Inferior parietal cortex (tissue), 1 donor: ENCODE measurements at regions not wholly inside any gene's neighbourhood (a gene's known extent, or its start where the extent isn't known, plus 50 kb on each side); places are given as distances from the start of the nearest gene placed in this dataset.

ENCODE experiments used
- DNase-seq: peaks from one replicate; pipeline ENCODE4 v3.0.0-alpha.2; 2016; ENCODE audit errors: extremely low spot score

DNA sequence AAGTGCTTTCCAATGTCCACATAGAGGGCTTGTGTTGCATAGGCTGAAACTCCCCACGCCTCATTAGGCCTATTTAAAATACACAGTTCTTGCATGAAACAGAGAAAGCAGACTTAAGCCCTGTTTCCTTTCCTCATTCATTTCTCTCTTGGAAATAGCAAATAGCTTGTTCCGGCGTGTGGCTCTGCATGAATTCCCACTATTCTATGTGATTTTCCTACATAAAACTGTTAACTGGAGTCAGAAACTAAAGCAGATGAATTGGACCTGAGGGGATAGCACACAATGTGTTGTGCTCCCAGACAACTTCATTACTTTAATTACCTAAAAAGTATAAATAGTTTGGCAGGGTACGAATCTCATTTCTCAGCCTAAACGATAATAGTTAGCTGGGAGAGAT is 981.5 kb downstream of the SORCS1 start:
- DNase-seq = no peak

DNA sequence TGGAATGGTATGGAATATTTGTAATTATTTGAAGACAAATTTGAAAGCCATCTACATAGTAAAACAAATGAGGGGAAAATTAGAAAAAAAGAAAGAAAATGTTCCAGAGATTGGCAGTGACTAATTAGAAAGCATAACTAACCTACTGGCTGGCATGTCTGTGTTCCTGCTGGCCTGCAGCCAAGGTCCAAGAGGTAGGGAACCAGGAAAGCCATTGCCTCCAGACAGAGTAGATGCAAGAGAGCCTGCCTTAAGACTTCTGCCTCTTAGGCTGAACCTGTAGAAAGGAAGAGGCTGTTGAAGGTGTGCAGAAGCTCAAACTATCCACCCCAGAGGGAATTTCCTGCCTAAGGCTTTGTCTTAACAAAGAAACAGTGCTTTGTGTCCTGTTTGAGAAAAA is 982.0 kb downstream of the SORCS1 start:
- no peak for DNase-seq

DNA sequence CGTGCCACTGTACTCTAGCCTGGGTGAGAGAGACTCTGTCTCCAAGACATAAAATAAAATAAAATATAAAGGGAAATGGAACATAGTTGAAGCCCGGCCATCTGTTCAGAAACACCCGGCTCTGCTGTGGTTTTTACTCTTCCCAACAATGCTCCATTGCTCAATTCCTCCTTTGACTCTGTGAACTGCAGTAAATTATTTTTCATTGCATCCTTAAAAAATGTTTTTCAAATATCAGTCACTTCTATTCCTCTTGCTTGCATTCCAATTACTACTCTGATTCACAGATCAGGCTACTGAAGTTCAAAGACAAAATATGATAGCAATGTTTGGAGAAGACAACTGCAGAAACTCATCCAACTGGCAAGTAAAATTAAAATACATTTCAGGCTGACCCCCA is 983.0 kb downstream of the SORCS1 start:
- no peak for DNase-seq

DNA sequence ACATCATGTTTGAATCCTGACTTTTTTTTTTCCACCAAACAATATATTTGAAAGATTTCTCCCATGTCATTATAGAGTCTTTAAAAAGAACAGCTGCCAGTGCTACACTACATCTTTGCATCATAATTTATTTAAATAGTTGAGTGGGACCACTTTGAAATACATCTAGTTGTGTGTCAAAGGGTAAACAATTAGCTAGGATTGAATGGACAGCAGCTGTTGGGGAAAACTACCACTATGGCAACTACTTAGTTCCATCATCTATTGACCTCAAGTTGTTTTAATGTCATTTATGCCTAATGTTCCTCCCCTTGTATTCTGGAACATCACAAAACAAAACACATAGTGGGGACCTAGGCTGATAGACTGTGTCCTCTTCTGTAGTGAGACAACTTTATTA is 985.1 kb downstream of the SORCS1 start:
- no peak for DNase-seq

DNA sequence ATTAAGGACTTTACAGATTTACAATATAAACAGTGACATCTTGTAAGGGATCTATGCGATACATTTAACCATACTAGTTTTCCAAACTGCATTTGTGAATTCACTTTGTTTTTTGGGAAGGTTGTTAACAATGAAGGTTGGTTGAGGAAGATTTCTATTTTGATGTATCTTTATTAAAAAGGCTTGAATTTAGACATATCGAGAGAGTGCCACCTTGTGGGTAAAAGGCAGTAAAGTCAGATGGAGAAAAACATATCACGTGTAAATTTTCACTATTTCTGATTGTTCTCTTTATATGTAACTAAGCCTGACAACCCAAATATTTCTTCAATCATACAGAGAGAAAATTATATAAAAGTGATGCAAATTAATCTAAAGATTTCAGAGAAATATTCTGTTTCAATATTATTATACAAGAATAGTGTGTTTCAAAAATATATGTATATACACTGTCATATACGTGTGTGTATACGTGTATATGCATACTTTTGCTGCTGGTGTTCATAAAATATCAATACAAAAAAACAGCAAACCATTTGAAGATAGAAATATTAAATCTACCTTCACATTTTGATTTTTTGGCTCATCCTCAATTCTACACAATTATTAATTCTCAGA is 988.6 kb downstream of the SORCS1 start:
- peak; percentile 63 for DNase-seq

DNA sequence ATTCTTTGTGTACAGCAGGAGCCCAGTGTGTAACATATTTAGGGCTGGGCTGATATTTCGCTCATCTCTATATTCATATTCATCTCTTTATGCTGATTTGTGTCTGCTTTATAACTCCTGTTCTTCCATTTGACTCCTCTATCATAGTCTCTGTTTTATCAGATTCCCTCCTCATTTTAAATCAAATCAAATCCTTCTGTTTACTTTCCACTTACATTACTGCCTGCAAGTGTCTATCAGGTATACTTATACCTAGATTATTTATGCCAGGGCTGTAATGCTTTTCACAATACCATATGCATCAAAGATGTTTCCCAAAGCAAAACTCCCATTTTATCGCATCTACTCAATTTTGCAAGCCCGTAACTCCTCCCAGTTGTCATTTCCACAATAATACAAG is 990.7 kb downstream of the SORCS1 start:
- DNase-seq = no peak

DNA sequence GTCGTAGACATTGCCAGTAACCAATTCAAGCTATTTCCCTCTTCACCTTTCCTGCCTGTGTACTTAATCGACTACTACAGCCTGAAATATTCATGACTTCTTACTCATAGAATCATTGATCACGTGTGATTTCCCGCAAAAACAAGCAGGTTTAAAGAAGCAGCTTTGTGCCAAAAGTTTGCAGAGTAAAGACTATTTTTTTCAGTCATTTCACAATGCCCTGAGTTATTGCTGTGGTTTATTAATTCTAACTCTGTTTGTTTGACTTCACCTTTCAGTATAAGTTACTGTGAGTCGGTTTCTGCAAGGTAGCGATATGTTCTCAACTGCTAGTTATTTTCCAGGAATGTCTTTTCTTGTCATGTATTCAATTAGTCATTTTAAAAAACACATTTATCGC is 995.3 kb downstream of the SORCS1 start:
- DNase-seq = no peak

DNA sequence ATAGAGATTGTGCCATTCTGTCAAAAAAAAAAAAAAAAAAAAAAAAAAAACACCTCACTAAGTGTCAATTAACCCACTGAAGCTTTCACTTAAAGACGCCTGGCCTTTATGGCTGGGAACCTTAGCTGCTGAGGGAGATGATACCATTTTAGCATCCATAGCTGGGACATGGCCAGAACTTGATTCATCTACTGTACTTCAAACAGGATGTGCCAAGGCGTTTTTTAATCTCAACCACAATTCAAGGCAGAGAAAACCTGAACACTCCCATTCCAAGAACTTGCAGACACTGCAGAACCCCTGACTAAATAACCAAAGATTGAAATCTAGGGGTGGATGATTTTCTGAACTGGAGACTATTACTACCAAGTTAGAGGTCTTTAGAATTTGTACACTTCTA is 996.6 kb downstream of the SORCS1 start:
- no peak for DNase-seq

DNA sequence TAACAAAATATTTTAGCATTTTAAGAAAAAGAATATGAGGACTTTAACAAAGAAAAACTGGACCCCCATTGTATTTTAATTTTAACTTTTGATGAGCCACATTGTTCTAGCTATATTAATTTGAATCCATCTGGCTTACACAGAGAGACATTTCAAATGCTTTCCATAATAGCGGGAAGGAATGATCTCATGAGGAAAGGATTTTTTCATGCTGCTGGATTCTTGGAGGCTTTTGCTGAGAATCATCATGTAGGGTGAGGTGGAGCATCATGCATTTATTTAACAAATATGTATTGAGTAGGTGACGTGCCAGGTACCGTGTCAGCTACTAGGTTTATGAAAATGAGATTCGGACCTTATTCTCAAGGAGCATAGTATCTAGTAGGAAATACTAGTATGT is 1006.3 kb downstream of the SORCS1 start:
- no peak for DNase-seq

DNA sequence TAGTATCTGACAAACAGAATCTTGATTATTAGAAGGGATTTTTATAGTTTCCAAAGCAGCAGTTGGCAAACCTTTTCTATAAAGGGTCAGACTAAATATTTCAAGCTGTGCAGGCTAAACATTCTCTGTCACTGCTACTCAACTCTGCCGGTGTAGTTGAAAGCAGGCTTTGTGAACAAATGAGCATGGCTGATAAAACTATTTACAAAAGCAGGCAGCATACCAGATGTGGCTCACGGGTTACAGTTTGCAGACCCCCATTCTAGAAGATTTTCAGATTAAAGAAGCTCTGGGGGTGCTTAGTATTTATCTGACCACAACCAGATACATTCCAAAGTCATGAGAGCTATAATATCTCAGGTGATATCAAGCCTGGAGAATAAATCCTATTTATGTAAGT is 1017.5 kb downstream of the SORCS1 start:
- DNase-seq = no peak

DNA sequence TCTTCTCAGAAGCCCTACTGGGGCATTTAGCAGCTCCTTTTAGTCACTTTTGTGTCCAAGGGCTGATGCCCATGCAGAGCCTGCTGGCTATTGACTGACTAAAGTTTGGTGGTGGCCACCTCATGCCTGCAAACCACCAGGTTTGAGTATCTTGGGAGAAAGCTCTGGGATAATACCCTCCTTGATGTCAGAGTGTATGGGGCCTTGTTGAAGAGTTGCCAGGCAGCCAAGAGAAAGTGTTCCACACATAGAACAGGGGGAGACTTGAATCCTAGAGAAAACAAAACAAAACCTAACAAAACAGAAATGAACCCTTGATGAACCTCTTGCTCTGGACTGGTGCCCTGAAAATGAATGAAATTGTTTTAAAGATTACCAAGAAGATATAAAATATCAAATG is 1024.6 kb downstream of the SORCS1 start:
- no peak for DNase-seq

DNA sequence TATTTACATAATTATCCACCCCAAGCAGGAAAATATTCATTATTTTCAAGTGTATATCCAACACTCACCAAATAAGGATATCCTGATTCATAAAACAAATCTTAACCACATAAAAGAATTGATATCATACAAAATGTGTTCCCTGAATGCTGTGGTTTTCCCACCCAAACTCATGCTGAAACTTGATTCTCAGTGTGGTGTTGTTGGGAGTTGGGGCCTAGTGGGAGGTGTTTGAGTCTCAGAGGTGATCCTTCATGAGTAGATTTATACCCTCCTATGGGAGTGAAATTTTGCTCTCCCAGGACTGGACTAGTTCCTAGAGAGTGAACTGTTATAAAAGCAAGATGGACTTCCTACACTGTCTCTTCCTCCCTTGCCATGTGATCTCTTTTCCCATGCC is 1028.3 kb downstream of the SORCS1 start:
- no peak for DNase-seq

DNA sequence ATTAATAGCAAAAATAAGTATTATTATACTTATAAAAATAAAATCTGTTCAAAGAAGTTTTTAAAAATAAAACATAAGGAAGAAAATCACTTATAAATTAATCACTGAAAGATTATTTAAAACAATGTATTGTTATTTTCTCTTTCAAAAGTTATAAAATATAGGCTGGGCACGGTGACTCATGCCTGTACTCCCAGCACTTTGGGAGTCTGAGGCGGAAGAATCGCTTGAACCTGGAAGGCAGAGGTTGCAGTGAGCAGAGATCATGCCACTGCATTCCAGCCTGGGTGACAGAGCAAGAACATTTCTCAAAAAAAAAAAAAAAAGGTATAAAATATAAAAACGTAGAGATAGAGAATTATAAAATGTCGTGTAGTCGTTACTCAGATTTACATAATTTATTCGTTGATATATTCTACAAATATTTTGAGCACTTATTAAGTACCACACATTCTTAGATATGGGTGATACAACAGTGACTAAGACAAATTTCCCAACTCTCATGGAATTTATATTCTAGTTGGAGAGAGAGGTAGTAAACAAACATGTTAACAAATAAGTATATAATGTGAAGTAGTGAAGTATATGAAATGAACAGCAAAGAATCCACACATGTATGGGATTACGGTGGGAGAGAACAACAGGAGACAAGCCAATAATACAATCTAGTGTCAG is 1030.0 kb downstream of the SORCS1 start:
- no peak for DNase-seq

DNA sequence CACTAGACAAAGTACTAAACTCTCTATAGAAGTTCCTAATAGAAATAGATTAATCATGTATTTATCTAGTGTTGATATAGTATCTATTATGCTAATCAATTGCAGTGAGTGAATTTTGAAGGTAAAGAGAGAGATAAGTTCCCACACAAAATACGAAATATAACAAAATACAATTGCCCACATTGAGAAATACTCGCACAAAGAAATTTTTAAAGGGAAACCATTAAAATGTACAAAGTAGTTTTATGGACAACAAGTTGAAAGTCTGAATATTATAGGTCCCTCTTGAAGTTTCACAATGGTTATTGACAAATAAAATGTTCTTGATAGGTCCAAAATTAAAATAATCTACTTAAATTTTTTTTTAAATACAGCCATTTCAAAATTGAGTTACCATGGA is 1031.1 kb downstream of the SORCS1 start:
- no peak for DNase-seq

DNA sequence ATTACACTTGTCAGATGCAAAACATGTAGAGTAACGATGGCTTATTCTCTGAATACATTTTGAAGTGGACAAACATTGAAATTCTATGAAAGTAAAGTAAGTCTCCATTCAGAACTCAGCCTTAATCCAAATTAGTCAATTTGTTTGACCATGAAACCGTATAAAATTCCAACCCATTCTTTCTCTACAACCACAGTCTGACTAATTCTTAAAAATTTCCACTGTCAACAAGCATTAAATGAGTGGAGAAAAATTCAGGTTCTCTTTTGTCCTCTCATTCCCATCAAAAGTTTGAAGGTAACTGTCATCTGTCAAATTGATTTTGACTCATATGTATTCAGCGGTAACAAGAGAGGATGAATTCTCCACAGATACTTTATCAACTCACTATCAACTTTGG is 1031.5 kb downstream of the SORCS1 start:
- no peak for DNase-seq

DNA sequence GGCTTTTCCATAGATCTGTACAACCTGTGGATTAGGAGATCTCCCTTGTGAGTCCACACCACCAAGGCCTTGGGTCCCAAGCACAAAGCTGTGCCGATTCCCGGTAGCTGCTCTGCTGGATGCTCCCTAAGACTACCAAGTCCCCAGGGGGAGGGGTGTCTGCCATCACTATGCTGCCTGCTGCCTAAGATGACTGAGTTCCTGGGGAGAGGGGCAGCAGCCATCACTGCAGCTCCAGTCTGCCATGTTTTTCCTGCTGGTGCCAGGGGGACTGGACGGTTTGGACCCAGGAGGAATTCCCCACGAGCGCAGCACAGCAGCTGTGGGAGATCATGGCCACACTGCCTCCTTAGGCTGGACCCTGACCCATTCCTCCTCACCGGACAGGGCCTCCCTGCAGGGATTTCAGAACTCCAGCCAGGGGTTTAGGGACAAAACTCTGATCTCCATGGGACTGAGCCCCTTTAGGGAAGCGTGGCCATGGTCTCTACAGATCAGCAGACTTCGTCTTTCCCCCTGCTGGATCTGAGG is 1049.8 kb downstream of the SORCS1 start:
- no peak for DNase-seq

DNA sequence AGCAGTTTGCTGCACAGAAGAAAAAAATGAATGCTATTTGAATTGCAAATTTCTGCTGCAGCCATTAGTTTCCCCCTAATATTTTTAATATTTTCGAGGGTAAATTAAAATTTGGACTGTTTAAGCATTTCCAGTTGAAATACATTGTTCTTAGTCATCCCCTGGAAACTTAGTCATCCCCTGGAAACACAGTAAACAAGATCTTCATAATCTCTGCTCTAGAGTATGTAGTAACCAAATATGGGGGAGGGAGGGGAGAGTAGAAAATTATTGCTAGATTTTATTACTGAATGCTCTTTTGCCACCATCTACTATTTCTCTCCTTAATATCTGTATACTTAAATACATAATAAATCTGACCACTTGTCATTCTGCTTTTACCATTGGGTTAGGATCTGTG is 1053.3 kb downstream of the SORCS1 start:
- DNase-seq = no peak

DNA sequence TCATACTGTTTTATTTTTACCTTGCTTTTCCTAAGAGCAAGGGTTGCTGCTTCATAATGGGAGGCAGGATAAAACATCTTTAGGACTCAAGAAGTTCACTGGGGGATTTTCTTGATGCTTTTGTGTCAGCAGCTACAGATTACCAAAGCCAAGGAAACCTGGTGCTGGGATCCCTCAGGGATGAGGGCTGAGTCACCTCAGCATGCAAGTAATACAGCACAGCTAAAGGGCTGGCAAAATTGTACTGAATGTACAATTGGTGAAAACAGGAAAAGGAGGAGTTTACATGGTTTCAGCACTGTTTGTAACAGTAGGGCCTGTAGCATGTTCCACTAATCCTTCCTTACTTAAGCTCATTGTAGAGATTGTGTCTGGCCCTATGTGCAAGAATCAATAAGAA is 1056.8 kb downstream of the SORCS1 start:
- no peak for DNase-seq

DNA sequence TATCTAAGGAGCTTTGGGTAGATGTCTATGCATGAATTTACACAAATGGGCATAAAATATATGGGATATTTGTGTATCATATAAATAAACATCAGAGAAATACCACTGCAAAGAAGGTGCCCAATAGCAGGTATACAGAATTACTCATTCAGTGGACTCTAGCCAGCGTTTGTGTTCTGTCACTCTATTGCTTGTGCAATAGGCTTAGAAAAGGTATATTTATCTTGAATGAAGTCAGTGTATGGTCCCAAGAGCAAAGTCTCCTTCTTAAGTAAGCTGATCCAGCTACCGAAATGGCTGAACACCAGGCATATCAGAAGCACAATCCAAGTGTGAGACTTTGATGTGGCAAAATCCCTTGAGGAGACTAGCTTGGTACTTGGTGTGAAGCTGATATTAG is 1058.4 kb downstream of the SORCS1 start:
- no peak for DNase-seq

DNA sequence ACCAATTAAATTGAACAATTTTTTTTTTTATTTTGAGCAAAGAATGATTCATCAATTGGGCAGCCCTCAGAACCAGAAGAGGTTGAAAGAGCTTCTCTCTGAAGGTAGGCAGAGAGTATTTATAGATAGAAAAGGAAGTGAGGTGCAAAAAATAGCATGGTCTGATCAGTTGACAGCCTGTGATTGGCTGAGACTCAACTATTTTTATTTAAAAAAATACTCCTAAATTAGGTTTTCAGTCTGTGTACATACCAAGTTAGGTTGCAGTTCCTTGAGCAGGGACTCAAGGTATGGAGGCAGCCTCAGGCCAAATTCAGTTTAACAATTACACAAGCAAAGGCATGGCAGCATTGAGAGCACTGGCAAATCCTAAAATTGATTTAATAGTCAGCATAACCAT is 1074.7 kb downstream of the SORCS1 start:
- no peak for DNase-seq

DNA sequence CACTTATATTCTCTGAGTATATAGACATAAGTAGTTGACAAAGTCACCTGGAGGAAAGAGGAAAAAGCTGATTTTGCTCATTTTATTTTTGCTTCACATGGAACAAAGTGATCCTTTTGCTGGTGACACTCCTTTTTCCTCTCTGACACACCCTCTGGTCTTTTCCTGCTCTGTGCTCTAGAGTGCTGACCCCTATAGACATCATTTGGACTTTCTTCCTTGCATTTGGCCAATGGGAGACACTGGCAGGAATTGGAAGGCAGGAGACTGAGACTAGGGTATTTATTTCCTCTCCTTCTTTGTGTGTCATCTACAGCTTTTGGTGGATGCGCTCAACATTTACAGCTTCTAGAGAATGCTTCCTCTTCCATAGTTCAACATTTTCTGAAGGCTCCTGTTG is 1078.1 kb downstream of the SORCS1 start:
- DNase-seq = no peak

DNA sequence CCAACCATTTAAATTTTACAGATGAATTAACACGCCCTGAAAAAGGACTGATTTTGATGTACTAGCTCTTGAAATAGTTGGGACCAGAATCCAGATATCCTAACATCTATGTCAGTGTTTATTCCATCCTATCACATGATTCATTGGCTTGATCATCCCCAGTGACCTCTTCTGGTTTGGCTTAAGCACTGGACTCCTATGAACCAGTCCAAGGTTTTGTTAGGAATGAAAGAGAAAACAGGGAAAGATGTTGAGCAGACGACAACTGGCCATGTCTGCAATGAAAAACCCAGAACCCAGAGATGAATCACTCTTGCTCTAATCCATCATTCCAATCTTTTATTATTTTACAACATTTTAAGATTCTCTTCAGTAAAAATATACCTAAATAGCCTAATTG is 1080.9 kb downstream of the SORCS1 start:
- no peak for DNase-seq

DNA sequence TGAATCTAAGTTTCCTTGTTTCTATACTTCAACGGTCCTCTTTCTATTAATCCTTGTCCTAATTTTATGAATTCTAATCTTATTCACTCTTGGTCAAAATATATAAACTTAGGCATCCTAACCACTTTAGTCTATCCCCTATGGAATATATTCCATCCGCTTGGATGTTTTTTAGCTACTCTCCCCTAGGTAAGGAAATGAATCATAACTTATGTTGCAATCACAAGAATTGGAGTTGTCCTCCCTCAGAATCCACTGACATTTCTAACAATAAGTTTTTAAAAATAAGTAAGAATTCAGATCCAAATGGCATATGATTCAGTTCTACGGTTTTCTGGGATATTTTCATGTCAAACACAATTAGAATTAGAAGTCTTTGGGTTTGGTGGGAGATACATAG is 1081.6 kb downstream of the SORCS1 start:
- DNase-seq = no peak
